Parathyroid adenoma (tissue), 2 donors: ENCODE measurements at regions not wholly inside any gene's neighbourhood (a gene's known extent, or its start where the extent isn't known, plus 50 kb on each side); places are given as distances from the start of the nearest gene placed in this dataset.
A peak's percentile ranks its signal among the peaks of the same experiment; 100 is the strongest.

Source experiments
- H2AFZ ChIP-seq: fragments of 300-600 bp; sonication (generic); one replicate; pipeline ENCODE4 v1.7.0; 2017; ENCODE audit warnings: antibody characterized with exemption, mild to moderate bottlenecking
- H3K27ac ChIP-seq: fragments of 300-600 bp; sonication (generic); one replicate; pipeline ENCODE4 v1.7.0; 2017
- H3K27me3 ChIP-seq: fragments of 300-600 bp; sonication (generic); one replicate; pipeline ENCODE4 v1.7.0; 2017; ENCODE audit warnings: low read length; ENCODE audit not compliant: control insufficient read depth, insufficient read depth
- H3K36me3 ChIP-seq: fragments of 300-600 bp; sonication (generic); one replicate; pipeline ENCODE4 v1.7.0; 2017; ENCODE audit warnings: low read length; ENCODE audit not compliant: control insufficient read depth, insufficient read depth
- H3K4me1 ChIP-seq: fragments of 300-600 bp; sonication (generic); one replicate; pipeline ENCODE4 v1.7.0; 2017; ENCODE audit warnings: control low read depth
- H3K4me2 ChIP-seq: fragments of 300-600 bp; sonication (generic); one replicate; pipeline ENCODE4 v1.7.0; 2017; ENCODE audit warnings: low read length
- H3K4me3 ChIP-seq: fragments of 300-600 bp; sonication (generic); one replicate; pipeline ENCODE4 v1.7.0; 2017; ENCODE audit warnings: low read depth, low read length
- H3K79me2 ChIP-seq: fragments of 300-600 bp; sonication (generic); one replicate; pipeline ENCODE4 v1.7.0; 2017; ENCODE audit warnings: control low read depth
- H3K9ac ChIP-seq: fragments of 300-600 bp; sonication (generic); one replicate; pipeline ENCODE4 v1.7.0; 2017; ENCODE audit warnings: mild to moderate bottlenecking
- H3K9me3 ChIP-seq: fragments of 300-600 bp; sonication (generic); one replicate; pipeline ENCODE4 v1.7.0; 2017; ENCODE audit warnings: low read length; ENCODE audit not compliant: control insufficient read depth
- CTCF ChIP-seq: fragments of 300-600 bp; sonication (generic); IDR thresholded peaks from one replicate; pipeline ENCODE4 v1.7.0; 2017; ENCODE audit warnings: antibody characterized with exemption, mild to moderate bottlenecking
- donor health status: primary hyperparathyroidism.

GRCh38 chr17:15892244-15892643 lies 52.7 kb upstream of the ADORA2B start:
- Histone ChIP-seq H2AFZ (no peak overlapping the region), H3K27ac (no peak overlapping the region), H3K79me2 (no peaks in the 10 kb centered on the region), H3K4me2 (no peak overlapping the region), H3K9me3 (no peaks in the 10 kb centered on the region), H3K36me3 (no peaks in the 10 kb centered on the region), H3K27me3 (no peaks in the 10 kb centered on the region), H3K9ac (no peak overlapping the region), H3K4me3 (no peak overlapping the region), H3K4me1 (peaks cover 11% of the 10 kb centered on the region)
- no peak for TF ChIP-seq CTCF

GRCh38 chr17:15892731-15893657 lies 51.9 kb upstream of the ADORA2B start:
- H3K79me2 ChIP-seq = no peaks in the 10 kb centered on the region
- TF ChIP-seq CTCF = no peak
- no peak overlapping the region for H3K9ac ChIP-seq
- H3K9me3 ChIP-seq = no peaks in the 10 kb centered on the region
- no peak overlapping the region for H3K4me3 ChIP-seq
- H3K27ac ChIP-seq = peak overlapping the region; percentile 42
- no peak overlapping the region for H3K4me2 ChIP-seq
- peaks cover 11% of the 10 kb centered on the region for H3K4me1 ChIP-seq
- H3K27me3 ChIP-seq = no peaks in the 10 kb centered on the region
- no peaks in the 10 kb centered on the region for H3K36me3 ChIP-seq
- peak overlapping the region; percentile 28 for H2AFZ ChIP-seq

GRCh38 chr17:15893658-15894024 lies 51.3 kb upstream of the ADORA2B start:
- Histone ChIP-seq H3K9me3 (no peaks in the 10 kb centered on the region), H3K36me3 (no peaks in the 10 kb centered on the region), H3K4me3 (no peak overlapping the region), H2AFZ (peak overlapping the region; percentile 28), H3K27me3 (no peaks in the 10 kb centered on the region), H3K27ac (peak overlapping the region; percentile 42), H3K4me1 (peaks cover 11% of the 10 kb centered on the region), H3K79me2 (no peaks in the 10 kb centered on the region), H3K4me2 (no peak overlapping the region), H3K9ac (no peak overlapping the region)
- TF ChIP-seq CTCF = no peak

- H3K4me3 ChIP-seq = no peak overlapping the region
- no peak overlapping the region for H3K4me2 ChIP-seq
- H3K4me1 ChIP-seq = peaks cover 11% of the 10 kb centered on the region
- H3K27me3 ChIP-seq = no peaks in the 10 kb centered on the region
- H2AFZ ChIP-seq = peak overlapping the region; percentile 28
- no peaks in the 10 kb centered on the region for H3K9me3 ChIP-seq
- H3K9ac ChIP-seq = no peak overlapping the region
- no peaks in the 10 kb centered on the region for H3K79me2 ChIP-seq
- H3K27ac ChIP-seq = peak overlapping the region; percentile 33
- TF ChIP-seq CTCF = no peak
- H3K36me3 ChIP-seq = no peaks in the 10 kb centered on the region
Measured at GRCh38 chr17:15894258-15894657, 50.7 kb upstream of the ADORA2B start.
